SK-N-SH (cell line): ENCODE measurements at regions not wholly inside any gene's neighbourhood (a gene's known extent, or its start where the extent isn't known, plus 50 kb on each side); places are given as distances from the start of the nearest gene placed in this dataset.

ENCODE experiments used
- CTCF ChIA-PET: fragments of 300-600, 350-600 bp; formaldehyde crosslinking; extraction: SDS; loops from one replicate; lab custom pipeline; 2021; lab: Yijun Ruan, JAX
- POLR2A ChIA-PET: fragments of 350-600 bp; sonication (Branson Sonifier 250); formaldehyde crosslinking; extraction: SDS; loops from one replicate; lab custom pipeline; 2020; ENCODE audit warnings: antibody characterized with exemption, inconsistent platforms; lab: Yijun Ruan, JAX
- DNase-seq: peaks from one replicate; pipeline ENCODE4 v3.0.0; 2012
- H2AFZ ChIP-seq: fragments of 200-600 bp; sonication (generic); 2 replicates; pipeline ENCODE4 v1.8.1; 2016; ENCODE audit warnings: antibody characterized with exemption, mild to moderate bottlenecking, low read depth
- H3F3A ChIP-seq: fragments of 200-600 bp; sonication (generic); replicated peaks from 2 replicates; pipeline ENCODE3; 2016; ENCODE audit warnings: antibody characterized with exemption, mild to moderate bottlenecking; ENCODE audit not compliant: insufficient read depth
- H3K27ac ChIP-seq, 2 experiments: fragments of 200-500 bp in 1 of 2; fragments of 200-600 bp in 1 of 2; sonication (Bioruptor generic) in 1 of 2; sonication (generic), shearing (Covaris generic) in 1 of 2; 2 replicates each; pipeline versions ENCODE4 v1.5.1 to v1.6.1; 2014 to 2016; ENCODE audit warnings: low read depth in 2 of 2, inconsistent platforms in 1 of 2, low read length in 1 of 2, mild to moderate bottlenecking in 1 of 2, mixed read lengths in 1 of 2
- H3K27me3 ChIP-seq: fragments of 200-600 bp; sonication (generic), shearing (Covaris generic); 2 replicates; pipeline ENCODE4 v1.6.1; 2016; ENCODE audit warnings: mixed run types; ENCODE audit not compliant: insufficient read depth
- H3K36me3 ChIP-seq, 2 experiments: fragments of 200-500 bp in 1 of 2; fragments of 200-600 bp in 1 of 2; sonication (Bioruptor generic) in 1 of 2; sonication (generic) in 1 of 2; replicated peaks in 1 of 2; 2 replicates each; pipeline versions ENCODE3 to v1.5.1; 2014 to 2016; ENCODE audit warnings: low read length in 1 of 2, mild to moderate bottlenecking in 1 of 2; ENCODE audit not compliant: insufficient read depth in 2 of 2, control insufficient read depth in 1 of 2
- H3K4me1 ChIP-seq, 2 experiments: fragments of 200-500 bp in 1 of 2; fragments of 200-600 bp in 1 of 2; sonication (Bioruptor generic) in 1 of 2; sonication (generic), shearing (Covaris generic) in 1 of 2; 2 replicates each; pipeline versions ENCODE4 v1.5.1 to v1.6.1; 2014 to 2016; ENCODE audit warnings: low read depth in 1 of 2, low read length in 1 of 2, mixed run types in 1 of 2; ENCODE audit not compliant: insufficient read depth in 2 of 2, control insufficient read depth in 1 of 2
- H3K4me2 ChIP-seq: fragments of 200-600 bp; sonication (generic), shearing (Covaris generic); 2 replicates; pipeline ENCODE4 v1.6.1; 2017; ENCODE audit warnings: mixed run types
- H3K4me3 ChIP-seq, 2 experiments: fragments of 200-500 bp in 1 of 2; fragments of 200-600 bp in 1 of 2; sonication (Bioruptor generic) in 1 of 2; sonication (generic), shearing (Covaris generic) in 1 of 2; 2 replicates each; pipeline versions ENCODE4 v1.5.1 to v1.8.1; 2014 to 2016; ENCODE audit warnings: low read depth in 2 of 2, inconsistent platforms in 1 of 2, low read length in 1 of 2, mild to moderate bottlenecking in 1 of 2, mixed read lengths in 1 of 2, moderate library complexity in 1 of 2
- H3K79me2 ChIP-seq: fragments of 200-600 bp; sonication (generic); 2 replicates; pipeline ENCODE4 v1.8.1; 2017; ENCODE audit warnings: mild to moderate bottlenecking; ENCODE audit not compliant: insufficient read depth
- H3K9ac ChIP-seq: fragments of 200-600 bp; sonication (generic); 2 replicates; pipeline ENCODE4 v1.6.1; 2017; ENCODE audit warnings: mixed run types
- H3K9me2 ChIP-seq: fragments of 200-600 bp; sonication (generic); 2 replicates; pipeline ENCODE4 v1.6.1; 2017; ENCODE audit warnings: mixed run types
- H3K9me3 ChIP-seq: fragments of 200-600 bp; sonication (generic); 2 replicates; pipeline ENCODE4 v1.6.1; 2017; ENCODE audit warnings: mixed run types, mild to moderate bottlenecking, moderate library complexity
- H4K20me1 ChIP-seq: fragments of 200-600 bp; sonication (generic); 2 replicates; pipeline ENCODE4 v1.6.1; 2017; ENCODE audit warnings: mild to moderate bottlenecking, mixed run types; ENCODE audit not compliant: insufficient read depth
- CHD2 ChIP-seq: fragments of 150-350 bp; IDR thresholded peaks from 2 replicates; pipeline ENCODE4 v1.6.1; 2018; ENCODE audit warnings: low read length; ENCODE audit not compliant: partially characterized antibody
- EZH2phosphoT487 ChIP-seq: fragments of 200-600 bp; sonication (generic); IDR thresholded peaks from 2 replicates; pipeline ENCODE4 v1.6.1; 2017; ENCODE audit warnings: low read depth, mixed run types, mild to moderate bottlenecking, antibody characterized with exemption, moderate library complexity, borderline replicate concordance
- FOSL2 ChIP-seq: IDR thresholded peaks from 2 replicates; pipeline ENCODE4 v1.4.0; 2012; ENCODE audit warnings: low read depth, mild to moderate bottlenecking, moderate library complexity, borderline replicate concordance
- FOXJ3 ChIP-seq: sonication (generic); formaldehyde crosslinking; IDR thresholded peaks from 2 replicates; pipeline ENCODE4 v1.5.1; 2020; ENCODE audit warnings: mild to moderate bottlenecking, missing genetic modification reagents
- FOXM1 ChIP-seq: IDR thresholded peaks from 2 replicates; pipeline ENCODE4 v1.4.0; 2012; ENCODE audit warnings: low read depth, mild to moderate bottlenecking
- MAX ChIP-seq: IDR thresholded peaks from 2 replicates; pipeline ENCODE4 v1.4.0; 2012; ENCODE audit warnings: low read depth
- MXI1 ChIP-seq: IDR thresholded peaks from 2 replicates; pipeline ENCODE4 v1.6.1; 2012; ENCODE audit warnings: mild to moderate bottlenecking, low read depth, low read length, improper control_type of control experiment
- NRF1 ChIP-seq: IDR thresholded peaks from 2 replicates; pipeline ENCODE4 v1.6.1; 2012; ENCODE audit warnings: low read depth, mild to moderate bottlenecking, low read length
- PBX3 ChIP-seq: IDR thresholded peaks from 2 replicates; pipeline ENCODE4; 2012
- RAD21 ChIP-seq: IDR thresholded peaks from 2 replicates; pipeline ENCODE4 v1.6.1; 2012; ENCODE audit warnings: mild to moderate bottlenecking, low read length
- RCOR1 ChIP-seq: fragments of 150-350 bp; IDR thresholded peaks from 2 replicates; pipeline ENCODE4 v1.6.1; 2017; ENCODE audit warnings: antibody characterized with exemption, low read length
- RFX5 ChIP-seq: IDR thresholded peaks from 2 replicates; pipeline ENCODE4 v1.6.1; 2012; ENCODE audit warnings: mild to moderate bottlenecking, improper control_type of control experiment, low read length
- SIN3A ChIP-seq: IDR thresholded peaks from 2 replicates; pipeline ENCODE4 v1.6.1; 2012; ENCODE audit warnings: low read depth, mild to moderate bottlenecking, low read length, moderate library complexity, borderline replicate concordance
- SMC3 ChIP-seq: IDR thresholded peaks from 2 replicates; pipeline ENCODE4 v1.6.1; 2012; ENCODE audit warnings: low read depth, low read length, improper control_type of control experiment
- TCF12 ChIP-seq: IDR thresholded peaks from 2 replicates; pipeline ENCODE4 v1.4.0; 2012
- YY1 ChIP-seq: IDR thresholded peaks from 2 replicates; pipeline ENCODE4 v1.4.0; 2012; ENCODE audit warnings: low read depth, mild to moderate bottlenecking
- ZBTB33 ChIP-seq: IDR thresholded peaks from 2 replicates; pipeline ENCODE4 v1.4.0; 2012; ENCODE audit warnings: low read depth, borderline replicate concordance
- WGBS: methylation state at CpG from one replicate; pipeline ENCODE4 v1.1.6; 2017; ENCODE audit warnings: low lambda C conversion rate; 5-methylcytosine and 5-hydroxymethylcytosine counted together
- TF ChIP-seq, protein P1 (sequence below): fragments of 150-350 bp; IDR thresholded peaks from 2 replicates; pipeline ENCODE4 v1.6.1; 2017; ENCODE audit warnings: antibody characterized with exemption, low read length, low read depth, borderline replicate concordance

GRCh38 chr18:41012194-41012593 is 942.8 kb upstream of the PIK3C3 start:
- ChIA-PET POLR2A (no interaction called here), CTCF (no interaction called here)
- no peak overlapping the region for H3K27ac ChIP-seq
- H3K9me2 ChIP-seq = no peaks in the 10 kb centered on the region
- no peaks in the 10 kb centered on the region for H4K20me1 ChIP-seq
- no peak for DNase-seq
- H3K79me2 ChIP-seq = no peaks in the 10 kb centered on the region
- H2AFZ ChIP-seq = no peak overlapping the region
- H3K36me3 ChIP-seq = peaks cover 0 to 6% of the 10 kb centered on the region in 2 experiments
- no peaks in the 10 kb centered on the region for H3K27me3 ChIP-seq
- no peak overlapping the region for H3K4me2 ChIP-seq
- H3K9me3 ChIP-seq = no peaks in the 10 kb centered on the region
- 88% methylated on average over 1 of the region's 1 CpG for WGBS
- no peak overlapping the region for H3K4me3 ChIP-seq
- no peaks in the 10 kb centered on the region for H3F3A ChIP-seq
- no peak overlapping the region for H3K9ac ChIP-seq
- no peak for TF ChIP-seq FOSL2
- no peak for TF ChIP-seq PBX3
- no peak for TF ChIP-seq TCF12
- TF ChIP-seq, protein P1, sequence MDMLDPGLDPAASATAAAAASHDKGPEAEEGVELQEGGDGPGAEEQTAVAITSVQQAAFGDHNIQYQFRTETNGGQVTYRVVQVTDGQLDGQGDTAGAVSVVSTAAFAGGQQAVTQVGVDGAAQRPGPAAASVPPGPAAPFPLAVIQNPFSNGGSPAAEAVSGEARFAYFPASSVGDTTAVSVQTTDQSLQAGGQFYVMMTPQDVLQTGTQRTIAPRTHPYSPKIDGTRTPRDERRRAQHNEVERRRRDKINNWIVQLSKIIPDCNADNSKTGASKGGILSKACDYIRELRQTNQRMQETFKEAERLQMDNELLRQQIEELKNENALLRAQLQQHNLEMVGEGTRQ = no peak
- no peaks in the 10 kb centered on the region for H3K4me1 ChIP-seq

DNA sequence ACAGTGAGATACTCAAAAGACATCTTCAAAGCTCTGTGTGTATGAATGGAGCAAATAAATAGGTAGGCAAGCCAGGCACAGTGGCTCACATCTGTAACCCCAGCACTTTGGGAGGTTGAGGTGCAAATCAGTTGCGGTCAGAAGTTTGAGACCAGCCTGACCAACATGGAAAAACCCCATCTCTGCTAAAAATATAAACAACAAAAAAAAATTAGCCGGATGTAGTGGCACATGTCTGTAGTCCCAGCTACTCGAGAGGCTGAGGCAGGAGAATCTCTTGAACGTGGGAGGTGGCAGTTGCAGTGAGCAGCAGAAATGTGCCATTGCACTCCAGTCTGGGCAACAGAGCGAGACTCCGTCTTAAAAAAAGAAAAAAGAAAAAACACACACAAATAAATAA is 945.1 kb upstream of the PIK3C3 start:
- Histone ChIP-seq H3K4me1 (no peaks in the 10 kb centered on the region), H2AFZ (no peak overlapping the region), H4K20me1 (no peaks in the 10 kb centered on the region), H3F3A (no peaks in the 10 kb centered on the region), H3K79me2 (no peaks in the 10 kb centered on the region), H3K9me2 (no peaks in the 10 kb centered on the region), H3K9ac (no peak overlapping the region), H3K4me2 (no peak overlapping the region), H3K9me3 (no peaks in the 10 kb centered on the region), H3K27me3 (no peaks in the 10 kb centered on the region), H3K4me3 (no peak overlapping the region), H3K36me3 (no peaks in the 10 kb centered on the region), H3K27ac (no peak overlapping the region)
- WGBS = 79% methylated on average over 6 of the region's 6 CpGs
- TF ChIP-seq RAD21 = no peak
- no peak for TF ChIP-seq SMC3
- TF ChIP-seq FOXM1 = no peak
- TF ChIP-seq ZBTB33 = no peak
- TF ChIP-seq NRF1 = no peak
- TF ChIP-seq PBX3 = no peak
- no peak for TF ChIP-seq MAX
- no peak for TF ChIP-seq SIN3A
- TF ChIP-seq CHD2 = no peak
- TF ChIP-seq FOXJ3 (CRISPR knock-in tag) = no peak
- no peak for TF ChIP-seq MXI1
- no peak for TF ChIP-seq RFX5
- TF ChIP-seq YY1 = no peak
- no peak for TF ChIP-seq RCOR1
- TF ChIP-seq EZH2phosphoT487 = no peak
- no peak for DNase-seq
- CTCF ChIA-PET = no interaction called here
- POLR2A ChIA-PET = no interaction called here
